ENCODE measurements at regions not wholly inside any gene's neighbourhood (a gene's known extent, or its start where the extent isn't known, plus 50 kb on each side); places are given as distances from the start of the nearest gene placed in this dataset.

DNA sequence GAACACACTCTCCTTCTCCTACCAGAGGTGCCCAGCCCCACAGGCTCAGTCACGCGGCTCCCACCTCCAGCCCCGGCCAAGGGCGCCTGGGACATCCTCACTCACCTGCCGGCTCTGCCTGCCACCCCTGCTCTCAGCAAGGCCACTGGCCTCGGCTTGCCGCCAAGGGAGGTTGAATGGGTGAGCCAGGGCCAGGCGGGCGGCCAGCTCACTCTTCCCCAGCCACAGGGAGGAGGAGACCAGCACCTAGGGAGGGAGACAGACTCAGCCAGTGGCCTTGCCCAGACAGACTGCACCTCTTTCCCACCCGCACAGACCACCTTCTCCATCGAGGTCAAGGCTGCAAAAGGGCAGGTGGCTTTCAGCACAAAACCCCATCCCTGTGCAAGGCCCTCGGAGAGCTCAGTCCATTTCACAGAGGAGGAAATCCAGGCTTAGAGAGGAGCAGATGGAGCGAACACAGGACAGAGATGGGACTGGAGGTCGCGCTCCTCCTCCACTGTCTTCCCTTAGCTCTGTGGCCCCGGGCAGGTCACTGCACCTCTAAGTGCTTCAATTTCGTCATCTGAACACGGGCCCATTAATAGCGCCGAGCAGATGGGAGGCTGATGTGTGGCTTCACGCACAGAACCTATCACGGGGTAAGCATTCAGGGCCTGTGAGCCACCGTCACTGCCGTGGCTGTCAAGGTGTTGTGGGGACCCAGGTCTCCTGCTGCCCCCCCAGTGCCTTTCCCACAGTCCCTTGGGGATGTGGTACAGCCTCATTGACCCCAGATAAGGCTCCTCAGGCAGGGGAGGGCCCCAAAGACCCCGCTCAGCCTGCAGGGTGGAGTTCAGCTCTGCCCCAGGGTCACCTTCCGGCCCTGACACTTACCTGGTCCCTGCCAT is 56.1 kb downstream of the RMI2 start:
- DNase-seq: peak; percentile 28

DNA sequence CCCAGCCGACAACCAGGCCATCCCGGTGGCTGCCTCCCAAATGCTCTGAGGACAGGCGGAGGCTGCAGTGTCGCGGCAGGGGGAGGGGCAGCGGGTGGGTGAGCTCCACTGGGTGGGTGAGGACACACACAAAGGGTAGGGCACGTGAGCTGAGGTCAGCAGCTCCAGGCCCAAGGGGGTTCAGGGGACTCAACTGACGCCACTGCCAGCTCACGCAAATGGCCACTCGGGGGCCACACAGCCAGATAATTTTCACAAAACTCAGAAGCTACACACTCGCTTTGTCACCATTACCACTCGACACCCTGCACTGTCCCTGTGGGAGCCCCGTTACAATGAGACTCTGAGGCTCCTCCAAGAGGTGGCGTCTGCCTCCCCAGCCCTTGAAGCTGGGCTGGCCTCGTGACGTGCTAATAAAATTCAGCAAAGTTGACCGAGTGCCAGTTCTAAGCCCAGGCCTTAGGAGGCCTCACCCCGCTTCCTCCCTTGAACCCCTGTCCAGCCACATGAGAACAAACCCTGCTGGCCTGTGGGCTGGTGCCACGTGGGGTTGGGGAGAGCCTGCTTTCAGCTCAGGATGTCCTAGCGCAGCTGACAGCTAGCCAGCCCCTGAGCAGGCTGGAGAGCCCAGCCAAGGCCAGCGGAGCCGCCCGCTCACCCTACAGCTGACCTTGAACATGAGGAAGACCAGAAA is 56.9 kb downstream of the RMI2 start:
- DNase-seq: no peak

DNA sequence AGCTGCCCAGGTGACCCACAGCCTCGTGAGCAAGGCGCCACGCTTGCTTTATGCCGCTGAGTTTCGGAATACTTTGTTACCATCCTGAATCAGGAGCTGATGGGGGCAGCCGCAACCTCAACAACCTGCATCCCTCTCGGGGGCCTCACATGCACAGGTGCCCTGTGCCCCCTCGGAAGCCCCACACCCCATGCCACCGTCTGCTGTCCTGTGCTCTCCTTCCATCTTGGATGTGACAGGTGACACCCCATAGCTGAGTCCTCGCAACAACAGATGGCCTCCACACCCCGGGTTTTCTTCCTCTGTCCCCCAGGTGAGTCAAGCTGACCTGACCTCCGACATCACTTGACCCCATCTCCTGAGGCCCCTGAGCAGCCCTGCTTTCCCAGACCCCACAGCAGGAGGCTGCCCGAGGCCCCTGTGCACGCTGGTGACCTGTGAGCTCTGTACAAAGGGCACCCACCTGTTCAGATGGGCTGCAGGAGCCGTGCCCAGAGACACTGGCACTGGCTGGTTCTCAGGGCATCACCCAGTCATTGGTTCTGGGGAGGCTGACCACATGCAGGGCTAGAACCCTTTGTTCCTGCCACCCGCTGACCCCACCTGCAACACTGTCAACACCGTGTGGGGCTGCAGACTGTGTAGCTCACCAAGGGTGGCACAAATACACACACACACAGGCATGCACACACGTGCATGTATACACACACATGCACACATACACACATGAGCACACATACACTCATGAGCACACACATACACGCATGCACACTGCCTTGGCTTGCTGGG is 57.7 kb downstream of the RMI2 start:
- DNase-seq: no peak

DNA sequence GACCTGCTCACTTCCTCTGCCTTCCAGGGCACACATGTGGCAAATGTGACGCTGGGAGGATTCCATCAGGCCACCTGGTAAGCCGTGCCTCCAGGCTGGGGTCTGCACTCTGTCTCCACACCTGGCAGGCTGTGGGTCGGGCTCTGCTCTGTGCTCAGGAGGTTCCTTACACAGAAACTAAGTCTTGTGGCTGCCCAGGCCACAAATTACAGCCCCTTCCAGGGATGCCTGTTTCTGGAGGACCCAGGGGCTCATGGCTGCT is 58.2 kb downstream of the RMI2 start:
- DNase-seq: no peak

DNA sequence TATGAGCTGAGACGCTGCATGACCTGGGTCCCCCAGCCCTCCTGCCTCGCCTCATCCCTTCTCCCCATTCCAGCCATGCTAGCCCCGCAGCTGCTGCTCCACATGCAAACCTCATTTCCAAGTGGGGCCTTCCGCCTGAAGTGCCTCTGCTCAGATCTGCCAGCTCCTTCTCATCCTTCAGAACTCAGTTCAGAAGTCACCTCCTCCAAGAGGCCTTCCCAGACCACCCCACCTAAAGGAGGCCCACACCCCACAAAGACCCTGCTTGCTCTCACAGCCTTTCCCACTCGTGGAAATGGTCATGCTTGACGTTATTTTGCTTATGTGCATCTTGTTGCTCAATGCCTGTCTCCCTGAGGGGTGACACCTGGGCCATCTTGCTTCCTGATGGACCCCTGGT is 58.7 kb downstream of the RMI2 start:
- DNase-seq: no peak

DNA sequence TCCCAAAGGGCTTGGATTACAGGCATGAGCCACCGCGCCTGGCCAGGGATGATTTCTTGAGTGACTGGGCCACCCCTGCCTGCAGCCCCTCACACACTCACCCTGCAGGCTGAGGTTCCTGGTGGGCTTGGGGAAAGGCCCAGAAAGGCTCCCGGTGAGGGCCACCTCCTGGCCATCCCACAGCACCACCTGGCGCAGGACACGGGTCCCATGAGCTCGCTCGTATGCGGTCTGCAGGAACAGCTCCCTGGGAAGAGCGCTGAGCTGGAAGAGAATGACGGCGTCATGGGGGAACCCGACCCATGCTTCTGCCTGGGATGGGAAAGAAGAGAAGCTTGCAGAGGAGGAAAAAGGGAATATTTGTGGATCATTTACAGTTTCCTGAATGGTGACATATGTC is 59.3 kb downstream of the RMI2 start:
- DNase-seq: no peak

DNA sequence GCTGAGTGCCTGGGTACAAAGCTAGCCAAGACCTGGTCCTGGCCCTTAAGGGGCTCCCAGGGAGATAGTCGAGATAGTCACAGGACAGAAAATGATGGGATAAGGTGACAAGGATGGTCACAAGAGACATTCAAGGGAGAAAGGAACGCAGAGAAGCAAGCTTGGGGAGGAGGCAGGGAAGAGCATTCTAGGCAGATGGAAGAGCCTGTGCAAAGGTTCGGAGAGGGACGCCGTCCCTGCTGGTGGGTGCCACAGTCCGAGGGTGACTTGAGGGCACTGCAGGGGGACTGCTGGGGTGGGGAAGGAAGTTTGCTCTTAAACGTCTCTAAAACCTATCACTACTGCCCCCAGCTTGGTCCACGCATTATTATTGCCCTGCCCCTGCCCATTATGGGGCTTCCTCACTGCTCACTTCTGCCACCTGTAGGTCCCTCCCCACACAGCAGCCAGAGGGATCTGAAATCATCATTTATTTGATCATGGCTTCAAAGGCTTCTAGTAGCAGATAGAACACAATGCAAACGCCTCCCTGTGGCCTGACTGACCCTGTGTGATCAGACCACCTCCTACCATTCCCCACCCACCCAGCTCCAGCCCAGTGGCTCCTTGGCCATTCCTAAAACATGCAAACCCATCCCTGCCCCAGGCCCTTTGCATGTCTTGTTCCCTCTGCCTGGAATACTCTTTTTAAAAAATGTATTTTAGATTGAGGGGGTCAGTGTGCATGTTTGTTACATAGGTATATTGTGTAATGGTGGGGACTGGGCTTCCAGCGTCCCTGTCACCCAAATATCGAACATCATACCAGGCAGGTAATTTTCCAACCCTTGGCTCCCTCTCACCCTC is 60.3 kb downstream of the RMI2 start:
- DNase-seq: no peak

DNA sequence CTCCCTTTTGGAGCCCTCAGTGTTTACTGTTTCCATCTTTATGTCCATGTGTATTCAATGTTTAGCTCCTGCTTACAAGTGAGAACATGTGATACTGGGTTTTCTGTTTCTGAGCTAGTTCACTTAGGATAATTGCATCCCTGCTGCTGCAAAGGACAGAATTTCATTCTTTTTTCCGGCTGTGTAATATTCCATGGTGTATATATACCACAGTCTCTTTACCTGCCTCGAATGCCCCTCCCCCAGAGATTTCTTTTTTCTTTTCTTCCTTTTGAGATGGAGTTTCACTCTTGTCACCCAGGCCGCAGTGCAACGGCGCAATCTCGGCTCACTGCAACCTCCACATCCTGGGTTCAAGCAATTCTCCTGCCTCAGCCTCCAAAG is 60.9 kb downstream of the RMI2 start:
- no peak for DNase-seq

DNA sequence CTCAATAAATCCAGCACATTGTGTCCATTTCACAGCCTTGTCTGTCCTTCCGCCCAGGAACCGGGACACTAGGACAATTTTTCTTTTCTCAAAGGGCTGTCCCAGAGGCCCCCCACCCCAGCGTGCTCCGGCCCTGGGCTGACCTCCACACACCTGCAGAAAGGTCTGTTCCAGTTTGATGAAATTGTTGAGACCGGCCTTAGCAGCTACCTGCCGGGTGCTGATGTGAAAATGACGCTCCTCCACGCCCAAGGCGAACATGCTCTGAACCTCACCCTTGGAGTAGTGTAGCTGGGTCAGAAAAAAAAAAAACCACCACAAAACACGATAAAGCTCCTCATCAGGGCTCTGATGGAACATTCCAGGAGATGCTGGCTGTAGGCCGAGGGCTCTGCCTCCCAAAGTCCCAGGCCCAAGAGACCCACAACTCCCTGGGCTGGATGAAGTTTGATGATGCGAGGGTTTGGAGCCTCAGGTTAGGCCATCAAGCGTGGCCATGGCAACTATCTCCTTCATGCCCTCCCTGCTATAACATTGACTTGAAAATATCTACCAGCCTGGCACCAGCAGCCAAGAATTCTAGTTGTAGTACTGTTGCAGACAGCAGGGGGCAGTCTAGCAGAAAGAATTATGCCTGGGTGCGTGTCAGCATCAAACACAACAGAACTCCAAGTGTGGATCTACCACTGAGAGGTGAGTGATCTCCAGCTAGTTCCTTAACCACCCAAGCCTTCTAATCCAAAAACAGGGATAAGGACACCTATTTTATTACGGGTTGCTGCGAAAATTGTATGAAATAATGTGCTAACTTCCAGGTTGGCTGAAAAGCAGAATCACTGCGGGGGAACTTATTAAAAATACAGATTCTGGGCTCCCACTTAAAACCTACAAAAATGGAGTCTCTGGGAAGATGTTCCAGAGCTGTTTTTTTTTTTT is 62.1 kb downstream of the RMI2 start:
- peak; percentile 48 for DNase-seq

DNA sequence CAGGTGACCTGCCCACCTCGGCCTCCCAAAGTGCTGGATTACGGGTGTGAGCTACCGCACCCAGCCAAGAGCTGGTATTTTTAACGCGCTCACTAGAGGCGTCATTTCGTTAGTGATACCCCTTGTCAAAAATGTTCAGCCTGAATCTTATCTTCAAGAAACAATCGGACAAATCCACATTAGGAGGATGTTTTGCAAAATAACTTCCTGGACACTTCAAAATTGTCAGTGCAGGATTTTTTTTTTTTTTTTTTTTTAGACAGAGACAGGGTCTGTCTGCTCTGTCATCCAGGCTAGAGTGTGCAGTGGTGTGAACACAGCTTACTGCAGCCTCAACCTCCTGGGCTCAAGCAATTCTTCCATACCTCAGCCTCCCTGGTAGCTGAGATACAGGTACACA is 63.0 kb downstream of the RMI2 start:
- DNase-seq: no peak

DNA sequence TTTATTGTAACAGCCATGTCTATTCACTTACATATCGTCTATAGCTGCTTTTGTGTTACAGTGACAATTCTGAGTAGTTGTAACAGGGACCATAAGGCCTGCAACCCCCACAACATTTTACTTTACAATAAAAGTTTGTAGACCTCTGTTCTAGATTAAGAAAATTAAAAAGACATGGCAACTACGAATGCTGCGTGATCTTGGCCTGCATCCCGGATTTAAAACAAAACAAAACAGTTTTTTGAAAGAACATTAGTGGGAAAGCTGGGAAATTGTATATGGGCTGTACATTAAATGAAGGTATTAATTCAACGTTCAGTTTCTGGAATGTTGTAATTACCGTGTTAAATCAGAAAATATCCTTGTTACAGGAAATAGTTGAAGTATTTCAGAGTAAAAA is 64.1 kb downstream of the RMI2 start:
- DNase-seq: no peak

DNA sequence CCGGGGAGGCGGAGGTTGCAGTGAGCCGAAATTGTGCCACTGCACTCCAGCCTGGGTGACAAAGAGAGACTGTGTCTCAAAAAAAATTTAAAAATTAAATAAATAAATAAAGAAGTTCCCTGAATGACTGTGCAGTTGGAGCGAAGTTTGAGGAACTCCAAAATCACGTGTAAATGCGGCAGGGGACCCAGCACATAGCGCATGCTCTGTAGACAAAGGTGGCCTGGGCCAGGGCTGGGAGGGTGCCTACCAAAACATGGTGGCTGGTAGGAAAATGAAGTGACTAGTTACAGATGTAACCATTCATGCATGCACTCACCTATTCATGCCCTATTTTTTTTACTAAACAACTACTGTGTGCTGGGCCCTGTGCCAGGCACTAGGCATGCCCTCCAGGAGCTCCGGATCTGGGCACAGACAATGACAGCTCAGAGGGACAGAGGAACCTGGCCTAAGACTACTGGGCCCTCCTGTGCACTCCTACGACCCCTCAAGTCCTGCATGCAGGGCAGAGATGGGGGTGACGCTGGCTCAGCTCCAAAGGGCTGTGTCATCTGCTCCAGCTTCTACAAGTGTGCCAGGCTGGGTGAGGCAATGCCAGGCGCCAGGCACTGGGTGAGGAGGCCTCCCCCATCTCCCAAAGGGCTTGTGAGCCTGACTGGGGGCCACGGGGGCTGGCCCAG is 65.3 kb downstream of the RMI2 start:
- DNase-seq: no peak

DNA sequence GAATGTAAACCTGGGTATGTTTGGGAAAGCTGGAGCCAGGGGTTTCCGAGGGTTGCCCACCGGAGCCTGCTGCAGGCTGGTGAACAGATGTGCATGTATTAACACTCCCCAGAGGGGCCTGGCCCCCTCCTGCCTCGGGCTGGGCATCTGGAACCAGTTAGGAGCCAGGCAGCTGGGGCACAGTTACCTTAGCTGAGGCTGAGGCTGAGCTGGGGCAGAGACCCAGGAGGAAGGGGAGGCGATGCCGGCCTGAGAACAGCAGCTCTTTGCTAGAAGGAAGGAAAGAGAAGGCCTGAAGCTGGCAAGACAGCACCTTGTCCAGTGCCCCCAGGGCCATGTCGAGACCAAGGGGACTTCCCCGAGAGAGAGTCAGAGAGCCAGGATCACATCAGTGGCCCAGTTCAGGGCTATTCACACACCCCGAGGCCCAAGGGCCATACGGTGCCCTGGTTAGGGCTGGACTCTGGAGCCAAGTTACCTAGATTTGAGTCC is 65.8 kb downstream of the RMI2 start:
- DNase-seq: no peak

DNA sequence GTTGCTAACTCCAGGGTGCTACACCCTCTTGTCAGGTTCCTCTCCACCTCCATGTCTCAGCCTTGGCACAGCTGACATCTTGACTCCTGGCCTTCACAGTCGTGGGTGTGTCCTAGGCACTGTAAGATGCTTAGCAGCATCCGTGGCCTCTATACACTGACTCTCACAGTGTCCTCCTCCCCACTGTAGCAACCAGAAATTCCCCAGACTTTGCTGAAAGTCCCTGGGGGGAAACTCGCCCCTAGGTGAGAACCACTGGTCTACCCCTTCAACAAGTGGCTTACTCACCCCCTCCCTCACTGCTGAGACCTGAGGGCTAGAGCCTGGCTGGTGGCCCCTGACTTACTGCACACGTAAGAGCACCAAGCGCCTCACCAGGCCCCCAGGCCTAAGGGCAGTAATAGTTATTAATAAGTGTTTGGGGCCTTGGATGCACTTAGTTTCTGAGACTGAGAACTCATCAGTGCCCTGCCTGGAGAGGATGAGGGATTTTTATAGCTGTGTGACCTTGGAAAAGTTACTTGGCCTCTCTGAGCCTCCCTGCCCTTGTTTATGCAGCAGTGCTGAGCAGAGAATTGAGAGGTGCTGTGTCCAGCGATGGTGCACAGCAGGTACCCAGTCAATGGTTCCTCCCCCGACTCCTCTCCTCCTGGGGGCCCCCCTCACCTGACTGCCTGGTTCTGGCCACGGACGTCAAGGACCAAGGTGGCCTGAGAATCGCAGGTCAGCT is 67.1 kb downstream of the RMI2 start:
- no peak for DNase-seq

DNA sequence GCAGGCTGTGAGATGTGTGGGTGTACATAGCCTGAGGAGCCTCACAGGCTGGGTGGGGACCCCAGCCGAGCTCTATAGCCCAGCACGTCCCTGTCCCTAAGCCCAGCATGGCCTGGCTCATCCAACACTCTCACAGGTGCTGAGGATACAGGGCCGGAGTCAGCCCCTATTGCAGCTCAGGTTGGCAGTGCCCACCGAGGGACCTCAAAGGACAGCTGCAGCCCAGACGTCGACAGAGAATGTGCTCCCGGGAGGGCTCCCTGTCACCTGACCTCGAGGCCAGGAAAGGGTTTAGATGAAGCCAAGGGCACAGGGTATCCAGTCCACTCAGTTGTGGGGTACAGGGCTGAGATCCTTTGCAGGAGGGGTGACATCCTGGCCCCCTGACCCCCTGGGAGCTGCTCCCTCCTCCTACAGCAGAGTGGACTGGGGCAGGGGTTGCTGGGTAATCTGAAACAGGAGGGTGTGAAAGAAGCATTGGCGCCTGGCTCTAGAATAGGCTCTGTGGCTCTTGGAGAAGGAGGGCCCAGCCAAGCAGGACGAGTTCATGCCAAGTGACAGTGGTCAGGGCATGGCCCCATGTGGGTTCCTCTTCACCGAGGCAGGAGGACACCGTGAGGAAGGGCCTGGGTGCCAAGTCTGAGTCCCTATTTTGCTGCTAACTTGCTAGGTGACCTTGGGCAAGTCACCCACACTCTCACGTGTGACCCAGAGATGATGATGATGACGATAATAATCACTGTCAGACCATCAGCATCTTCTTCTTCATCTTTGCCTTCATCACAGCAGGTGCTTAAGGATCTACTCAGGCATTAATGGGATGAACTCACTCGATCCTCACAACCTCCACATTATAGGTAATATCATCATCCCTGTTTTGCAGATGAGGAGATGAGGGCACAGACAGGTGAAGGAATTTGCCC is 68.0 kb downstream of the RMI2 start:
- no peak for DNase-seq

DNA sequence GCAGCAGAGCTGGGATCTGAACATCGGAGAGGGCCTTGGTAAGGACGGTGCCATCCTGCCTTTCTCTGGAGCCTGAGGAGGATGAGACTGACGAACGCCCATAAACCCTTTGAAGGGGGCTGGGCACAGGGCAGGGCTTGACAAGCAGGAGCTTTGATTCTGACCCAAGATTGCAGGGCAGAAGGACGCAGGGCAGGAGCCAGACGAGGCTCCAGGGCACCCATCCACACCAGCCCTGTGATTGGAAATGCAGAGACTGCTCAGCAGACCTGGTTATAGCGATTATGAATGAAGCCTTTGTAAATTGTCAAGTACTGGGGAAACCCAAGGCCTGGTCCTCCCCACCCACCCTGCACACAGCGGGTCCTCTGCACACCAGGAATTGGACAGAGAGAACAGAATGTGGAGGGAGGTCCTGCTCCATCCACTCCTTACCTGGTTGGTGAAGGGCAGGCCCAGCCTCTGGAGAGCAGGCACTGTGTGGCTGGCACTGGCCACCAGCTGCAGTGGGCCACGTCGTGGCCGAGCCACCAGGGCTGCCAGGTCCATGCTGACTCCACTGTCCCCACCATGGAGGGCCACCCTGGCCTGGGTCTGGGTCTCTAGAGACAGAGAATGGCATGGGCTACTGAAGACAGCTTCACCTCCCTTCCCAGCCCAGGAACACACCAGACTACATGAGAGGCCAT is 68.8 kb downstream of the RMI2 start:
- no peak for DNase-seq

DNA sequence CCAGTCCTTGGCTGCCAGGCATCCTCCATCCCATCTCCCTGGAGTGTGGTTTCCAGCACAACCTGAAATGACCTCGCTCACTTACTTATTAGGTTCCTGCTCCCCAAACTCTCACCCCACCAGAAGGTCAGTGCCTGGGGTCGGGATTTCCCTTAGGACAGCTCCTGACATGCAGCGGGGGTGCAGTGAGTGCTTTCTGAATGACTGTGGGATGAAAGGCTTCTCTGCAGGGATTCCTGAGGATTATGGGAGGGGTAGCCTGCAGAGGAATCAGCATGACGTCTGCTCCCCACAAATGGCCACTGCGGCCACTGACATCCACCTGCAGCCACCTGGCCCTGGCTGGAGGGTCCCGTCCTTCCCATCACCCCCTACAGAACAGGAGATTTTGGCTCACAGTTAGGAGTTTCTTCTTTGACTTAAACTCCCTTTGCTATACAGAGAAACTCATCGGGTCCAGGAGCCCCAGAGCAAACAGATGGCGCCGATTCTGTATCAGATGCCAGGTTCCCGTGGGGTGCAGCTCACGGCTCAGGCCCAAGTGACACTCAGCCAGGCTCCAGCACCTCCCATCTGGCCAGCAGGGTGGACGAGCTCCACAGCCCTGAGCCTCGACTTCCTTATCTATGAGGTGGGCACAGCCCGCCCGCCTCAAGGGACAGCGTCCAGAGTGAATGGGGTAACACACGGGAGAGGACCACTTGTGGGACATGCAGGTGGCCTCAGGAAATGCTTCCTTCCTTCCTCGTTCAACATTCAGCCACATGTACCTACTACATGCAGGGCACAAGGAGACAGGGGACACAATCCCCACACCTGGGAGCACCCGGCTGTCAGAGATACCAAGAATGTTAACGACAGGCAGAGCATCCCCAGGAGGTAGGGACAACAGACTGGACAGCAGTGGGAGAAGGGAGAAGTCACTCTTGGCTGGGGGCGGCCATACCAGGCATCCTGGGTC is 69.8 kb downstream of the RMI2 start:
- no peak for DNase-seq
